GM23338 (cell line): ENCODE measurements at regions not wholly inside any gene's neighbourhood (a gene's known extent, or its start where the extent isn't known, plus 50 kb on each side); places are given as distances from the start of the nearest gene placed in this dataset.

Experiments used
- ATAC-seq: fragments of 200-7000 bp; cut with Tn5 transposase; 3 replicates; pipeline ENCODE4 v1.9.1; 2020
- DNase-seq: peaks from one replicate; pipeline ENCODE4 v3.0.0-alpha.2; 2015; ENCODE audit warnings: low spot score
- H2AFZ ChIP-seq: fragments of 200-600 bp; sonication (generic); 2 replicates; pipeline ENCODE4 v1.8.0; 2016; ENCODE audit warnings: antibody characterized with exemption, mild to moderate bottlenecking, moderate library complexity
- H3F3A ChIP-seq: fragments of 200-600 bp; sonication (generic); replicated peaks from 2 replicates; pipeline ENCODE4 v1.8.0; 2017; ENCODE audit warnings: antibody characterized with exemption, mixed run types, low read depth
- H3K27ac ChIP-seq: fragments of 200-600 bp; sonication (generic); 2 replicates; pipeline ENCODE4 v1.6.1; 2016; ENCODE audit warnings: low read depth
- H3K27me3 ChIP-seq: fragments of 200-600 bp; sonication (generic); 2 replicates; pipeline ENCODE4 v1.8.0; 2016; ENCODE audit warnings: mild to moderate bottlenecking, mixed run types, moderate library complexity; ENCODE audit not compliant: insufficient read depth
- H3K36me3 ChIP-seq: fragments of 200-600 bp; sonication (generic); 2 replicates; pipeline ENCODE4 v1.8.0; 2016; ENCODE audit warnings: mild to moderate bottlenecking; ENCODE audit not compliant: insufficient read depth
- H3K4me1 ChIP-seq: fragments of 200-600 bp; sonication (generic); 2 replicates; pipeline ENCODE4 v1.8.0; 2016; ENCODE audit warnings: mild to moderate bottlenecking, moderate library complexity; ENCODE audit not compliant: insufficient read depth
- H3K4me2 ChIP-seq: fragments of 200-600 bp; sonication (generic); 2 replicates; pipeline ENCODE4 v1.7.1; 2017; ENCODE audit warnings: mixed run types
- H3K4me3 ChIP-seq: fragments of 200-600 bp; sonication (generic); 2 replicates; pipeline ENCODE4 v1.6.1; 2016; ENCODE audit warnings: mixed run types
- H3K79me2 ChIP-seq: fragments of 200-600 bp; sonication (generic); replicated peaks from 2 replicates; pipeline ENCODE4 v1.8.0; 2017; ENCODE audit warnings: mild to moderate bottlenecking; ENCODE audit not compliant: insufficient read depth
- H3K9me2 ChIP-seq: fragments of 200-600 bp; sonication (generic); 2 replicates; pipeline ENCODE4 v1.8.0; 2017; ENCODE audit not compliant: insufficient read depth
- H4K20me1 ChIP-seq: fragments of 200-600 bp; sonication (generic); replicated peaks from 2 replicates; pipeline ENCODE4 v1.8.0; 2017; ENCODE audit warnings: mild to moderate bottlenecking; ENCODE audit not compliant: insufficient read depth
- H3K27ac Mint-ChIP-seq: 2 replicates; pipeline ENCODE4 v1.8.0; 2020; ENCODE audit warnings: inconsistent platforms, mild to moderate bottlenecking, moderate library complexity, mixed read lengths
- H3K27me3 Mint-ChIP-seq: 3 replicates; pipeline ENCODE4 v1.8.0; 2022; ENCODE audit warnings: low read depth, mild to moderate bottlenecking, moderate library complexity, mixed read lengths, inconsistent platforms; ENCODE audit not compliant: insufficient read depth, poor library complexity
- H3K36me3 Mint-ChIP-seq: 3 replicates; pipeline ENCODE4 v1.8.0; 2021; ENCODE audit warnings: low read depth, mild to moderate bottlenecking, inconsistent platforms, moderate library complexity, mixed read lengths
- H3K4me1 Mint-ChIP-seq: 3 replicates; pipeline ENCODE4 v1.8.0; 2020; ENCODE audit warnings: mild to moderate bottlenecking, inconsistent platforms, mixed read lengths
- H3K4me3 Mint-ChIP-seq: 3 replicates; pipeline ENCODE4 v1.8.0; 2021; ENCODE audit warnings: moderate library complexity, mild to moderate bottlenecking, inconsistent platforms, mixed read lengths
- H3K9me3 Mint-ChIP-seq: 3 replicates; pipeline ENCODE4 v1.8.0; 2020; ENCODE audit warnings: moderate library complexity, mild to moderate bottlenecking, inconsistent platforms, mixed read lengths
- CREB1 ChIP-seq: fragments of 250-450 bp; sonication (Bioruptor Pico); IDR thresholded peaks from 2 replicates; pipeline ENCODE4 v1.5.0; 2020; ENCODE audit warnings: low read depth, mild to moderate bottlenecking, moderate library complexity
- EZH2 ChIP-seq: fragments of 200-600 bp; sonication (generic); IDR thresholded peaks from one replicate; pipeline ENCODE4 v1.8.0; 2017; ENCODE audit warnings: antibody characterized with exemption, mild to moderate bottlenecking, low read depth; ENCODE audit not compliant: unreplicated experiment
- EZH2phosphoT487 ChIP-seq: fragments of 200-600 bp; sonication (generic); IDR thresholded peaks from one replicate; pipeline ENCODE4 v1.8.1; 2018; ENCODE audit warnings: antibody characterized with exemption; ENCODE audit not compliant: unreplicated experiment
- JUNB ChIP-seq: IDR thresholded peaks from one replicate; pipeline ENCODE4 v1.6.1; 2016; ENCODE audit warnings: antibody characterized with exemption; ENCODE audit not compliant: unreplicated experiment
- STAT1 ChIP-seq: IDR thresholded peaks from one replicate; pipeline ENCODE4 v1.6.1; 2016; ENCODE audit warnings: antibody characterized with exemption; ENCODE audit not compliant: unreplicated experiment
- ZNF331 ChIP-seq: fragments of 250-450 bp; sonication (Bioruptor Pico); IDR thresholded peaks from 2 replicates; pipeline ENCODE4 v1.5.0; 2020; ENCODE audit warnings: low read depth, mild to moderate bottlenecking, moderate library complexity
- ZNF462 ChIP-seq: fragments of 250-450 bp; sonication (Bioruptor Pico); IDR thresholded peaks from 2 replicates; pipeline ENCODE4 v1.5.0; 2020; ENCODE audit warnings: mild to moderate bottlenecking, moderate library complexity
- TF ChIP-seq, protein P1 (sequence below), 2 experiments: fragments of 200-600 bp in 1 of 2; sonication (generic) in 1 of 2; conservative IDR thresholded peaks; 2 replicates each; pipeline versions ENCODE4 v1.5.1 to v1.6.1; 2016 to 2017; ENCODE audit warnings: antibody characterized with exemption in 2 of 2, low read depth in 2 of 2, mild to moderate bottlenecking in 2 of 2, moderate library complexity in 1 of 2
- TF ChIP-seq, protein P2 (sequence below): IDR thresholded peaks from one replicate; pipeline ENCODE4 v1.6.1; 2018; ENCODE audit warnings: antibody characterized with exemption; ENCODE audit not compliant: unreplicated experiment

GRCh38 chr2:180307096-180307495 lies 300.0 kb upstream of the CWC22 start (continued):
- TF ChIP-seq ZNF462 = no peak
- no peak for TF ChIP-seq ZNF331 (CRISPR knock-in tag)
- no peak for TF ChIP-seq JUNB
- no peak for TF ChIP-seq EZH2
- no peak for TF ChIP-seq STAT1
- no peak for TF ChIP-seq EZH2phosphoT487

GRCh38 chr2:180306346-180306745 lies 299.2 kb upstream of the CWC22 start:
- Mint-ChIP-seq H3K27me3 (no peaks in the 10 kb centered on the region), H3K4me1 (no peaks in the 10 kb centered on the region), H3K36me3 (no peaks in the 10 kb centered on the region), H3K27ac (no peak overlapping the region), H3K4me3 (no peak overlapping the region), H3K9me3 (peaks cover 4% of the 10 kb centered on the region; the same call in 1 of the 3 replicates)
- H3F3A ChIP-seq = no peaks in the 10 kb centered on the region
- H3K27me3 ChIP-seq = no peaks in the 10 kb centered on the region
- H3K27ac ChIP-seq = no peak overlapping the region
- TF ChIP-seq CREB1 (CRISPR knock-in tag) (no peak), EZH2 (no peak)
- TF ChIP-seq, protein P1, sequence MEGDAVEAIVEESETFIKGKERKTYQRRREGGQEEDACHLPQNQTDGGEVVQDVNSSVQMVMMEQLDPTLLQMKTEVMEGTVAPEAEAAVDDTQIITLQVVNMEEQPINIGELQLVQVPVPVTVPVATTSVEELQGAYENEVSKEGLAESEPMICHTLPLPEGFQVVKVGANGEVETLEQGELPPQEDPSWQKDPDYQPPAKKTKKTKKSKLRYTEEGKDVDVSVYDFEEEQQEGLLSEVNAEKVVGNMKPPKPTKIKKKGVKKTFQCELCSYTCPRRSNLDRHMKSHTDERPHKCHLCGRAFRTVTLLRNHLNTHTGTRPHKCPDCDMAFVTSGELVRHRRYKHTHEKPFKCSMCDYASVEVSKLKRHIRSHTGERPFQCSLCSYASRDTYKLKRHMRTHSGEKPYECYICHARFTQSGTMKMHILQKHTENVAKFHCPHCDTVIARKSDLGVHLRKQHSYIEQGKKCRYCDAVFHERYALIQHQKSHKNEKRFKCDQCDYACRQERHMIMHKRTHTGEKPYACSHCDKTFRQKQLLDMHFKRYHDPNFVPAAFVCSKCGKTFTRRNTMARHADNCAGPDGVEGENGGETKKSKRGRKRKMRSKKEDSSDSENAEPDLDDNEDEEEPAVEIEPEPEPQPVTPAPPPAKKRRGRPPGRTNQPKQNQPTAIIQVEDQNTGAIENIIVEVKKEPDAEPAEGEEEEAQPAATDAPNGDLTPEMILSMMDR (conservative IDR thresholded peaks at IDR 0.05; ENCODE audit: low read depth in 2 of 2) = no peak
- TF ChIP-seq, protein P2, sequence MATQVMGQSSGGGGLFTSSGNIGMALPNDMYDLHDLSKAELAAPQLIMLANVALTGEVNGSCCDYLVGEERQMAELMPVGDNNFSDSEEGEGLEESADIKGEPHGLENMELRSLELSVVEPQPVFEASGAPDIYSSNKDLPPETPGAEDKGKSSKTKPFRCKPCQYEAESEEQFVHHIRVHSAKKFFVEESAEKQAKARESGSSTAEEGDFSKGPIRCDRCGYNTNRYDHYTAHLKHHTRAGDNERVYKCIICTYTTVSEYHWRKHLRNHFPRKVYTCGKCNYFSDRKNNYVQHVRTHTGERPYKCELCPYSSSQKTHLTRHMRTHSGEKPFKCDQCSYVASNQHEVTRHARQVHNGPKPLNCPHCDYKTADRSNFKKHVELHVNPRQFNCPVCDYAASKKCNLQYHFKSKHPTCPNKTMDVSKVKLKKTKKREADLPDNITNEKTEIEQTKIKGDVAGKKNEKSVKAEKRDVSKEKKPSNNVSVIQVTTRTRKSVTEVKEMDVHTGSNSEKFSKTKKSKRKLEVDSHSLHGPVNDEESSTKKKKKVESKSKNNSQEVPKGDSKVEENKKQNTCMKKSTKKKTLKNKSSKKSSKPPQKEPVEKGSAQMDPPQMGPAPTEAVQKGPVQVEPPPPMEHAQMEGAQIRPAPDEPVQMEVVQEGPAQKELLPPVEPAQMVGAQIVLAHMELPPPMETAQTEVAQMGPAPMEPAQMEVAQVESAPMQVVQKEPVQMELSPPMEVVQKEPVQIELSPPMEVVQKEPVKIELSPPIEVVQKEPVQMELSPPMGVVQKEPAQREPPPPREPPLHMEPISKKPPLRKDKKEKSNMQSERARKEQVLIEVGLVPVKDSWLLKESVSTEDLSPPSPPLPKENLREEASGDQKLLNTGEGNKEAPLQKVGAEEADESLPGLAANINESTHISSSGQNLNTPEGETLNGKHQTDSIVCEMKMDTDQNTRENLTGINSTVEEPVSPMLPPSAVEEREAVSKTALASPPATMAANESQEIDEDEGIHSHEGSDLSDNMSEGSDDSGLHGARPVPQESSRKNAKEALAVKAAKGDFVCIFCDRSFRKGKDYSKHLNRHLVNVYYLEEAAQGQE = no peak
- no peaks in the 10 kb centered on the region for H4K20me1 ChIP-seq
- H2AFZ ChIP-seq = no peak overlapping the region
- H3K36me3 ChIP-seq = no peaks in the 10 kb centered on the region
- 0 out of 2 replicates have a peak, but pooled peaks cover 4% of the 10 kb centered on the region for H3K9me2 ChIP-seq
- no peaks in the 10 kb centered on the region for H3K4me1 ChIP-seq
- ATAC-seq (no peak), DNase-seq (no peak)
- no peak overlapping the region for H3K4me2 ChIP-seq
- H3K4me3 ChIP-seq = no peak overlapping the region
- no peaks in the 10 kb centered on the region for H3K79me2 ChIP-seq
